GM12878 (cell line): ENCODE measurements at regions not wholly inside any gene's neighbourhood (a gene's known extent, or its start where the extent isn't known, plus 50 kb on each side); places are given as distances from the start of the nearest gene placed in this dataset.

Source experiments
- ATAC-seq: fragments of 200-7000 bp; cut with Tn5 transposase; 3 replicates; pipeline ENCODE4 v1.9.1; 2020; ENCODE audit warnings: mild to moderate bottlenecking, moderate library complexity
- BruUV-seq: library from RNA; stranded (reverse); fragments of 400-500 nt; replicated peaks from 2 replicates; lab custom pipeline; 2021; lab: Mats Ljungman, UMichigan
- CTCF ChIA-PET: fragments of 300-600 bp; sonication (Branson Sonifier 250); formaldehyde crosslinking; extraction: SDS; loops from one replicate; lab custom pipeline; 2021; ENCODE audit warnings: inconsistent platforms; lab: Yijun Ruan, JAX
- POLR2A ChIA-PET: fragments of 350-600 bp; formaldehyde crosslinking; extraction: SDS; loops from one replicate; lab custom pipeline; 2021; ENCODE audit warnings: inconsistent platforms; lab: Charles Lee
- RAD21 ChIA-PET: fragments of 300-600 bp; sonication (Branson Sonifier 250); formaldehyde crosslinking; loops from one replicate; lab custom pipeline; 2023; ENCODE audit warnings: antibody characterized with exemption; ENCODE audit not compliant: unreplicated experiment; lab: Charles Lee
- SMC1A ChIA-PET: fragments of 300-600 bp; sonication (Branson Sonifier 250); formaldehyde crosslinking; loops from one replicate; lab custom pipeline; 2023; ENCODE audit not compliant: unreplicated experiment, uncharacterized antibody; lab: Charles Lee
- DNase-seq: peaks from one replicate; pipeline ENCODE4 v3.0.0-alpha.2; 2011; ENCODE audit warnings: low read depth, low spot score
- FAIRE-seq: peaks from 3 replicates; lab custom pipeline; 2011; peaks lifted over from hg19 to GRCh38; lab: Jason Lieb, UNC
- H2AFZ ChIP-seq: 2 replicates; pipeline ENCODE4 v1.6.0; 2011; ENCODE audit warnings: low read depth, low read length, control low read depth; ENCODE audit not compliant: control insufficient read depth
- H3K27ac ChIP-seq: 2 replicates; pipeline ENCODE4 v1.5.1; 2011; ENCODE audit warnings: control low read depth; ENCODE audit not compliant: control insufficient read depth, insufficient read depth
- H3K27me3 ChIP-seq, 2 experiments: replicated peaks in 1 of 2; 2 replicates each; pipeline versions ENCODE4 v1.6.0 to v1.6.1; 2011; ENCODE audit warnings: low read length in 1 of 2; ENCODE audit not compliant: control insufficient read depth in 2 of 2, insufficient read depth in 2 of 2
- H3K36me3 ChIP-seq, 2 experiments: 2 replicates each; pipeline ENCODE4 v1.5.1; 2011; ENCODE audit warnings: low read length in 1 of 2; ENCODE audit not compliant: control insufficient read depth in 2 of 2, insufficient read depth in 2 of 2
- H3K4me1 ChIP-seq: 2 replicates; pipeline ENCODE4 v1.6.1; 2011; ENCODE audit warnings: mild to moderate bottlenecking, low read length, moderate library complexity, mixed read lengths; ENCODE audit not compliant: control insufficient read depth, insufficient read depth
- H3K4me2 ChIP-seq: 2 replicates; pipeline ENCODE4 v1.6.0; 2011; ENCODE audit warnings: control low read depth; ENCODE audit not compliant: control insufficient read depth, insufficient read depth
- H3K4me3 ChIP-seq: fragments of 200-600 bp; sonication (generic); 2 replicates; pipeline ENCODE4 v1.5.1; 2016
- H3K79me2 ChIP-seq: 2 replicates; pipeline ENCODE4 v1.6.0; 2011; ENCODE audit warnings: low read length; ENCODE audit not compliant: control insufficient read depth, insufficient read depth
- H3K9ac ChIP-seq: 2 replicates; pipeline ENCODE4 v1.8.0; 2011; ENCODE audit warnings: low read length, control low read depth, mixed read lengths; ENCODE audit not compliant: control insufficient read depth, insufficient read depth
- H3K9me3 ChIP-seq: replicated peaks from 3 replicates; pipeline ENCODE4 v1.5.1; 2011; ENCODE audit warnings: mild to moderate bottlenecking, low read length; ENCODE audit not compliant: control insufficient read depth, insufficient read depth
- H4K20me1 ChIP-seq: 2 replicates; pipeline ENCODE4 v1.6.0; 2011; ENCODE audit not compliant: control insufficient read depth, insufficient read depth
- BRCA1 ChIP-seq: IDR thresholded peaks from 2 replicates; pipeline ENCODE4 v1.6.1; 2011; ENCODE audit warnings: low read depth, low read length, improper control_type of control experiment
- E4F1 ChIP-seq: fragments of 450-650 bp; IDR thresholded peaks from 2 replicates; pipeline ENCODE4 v1.6.1; 2018; ENCODE audit warnings: borderline replicate concordance, mild to moderate bottlenecking; ENCODE audit not compliant: partially characterized antibody
- ELK1 ChIP-seq: IDR thresholded peaks from 2 replicates; pipeline ENCODE4 v1.6.1; 2012; ENCODE audit warnings: low read depth, low read length, improper control_type of control experiment
- HDAC2 ChIP-seq: fragments of 200-600 bp; sonication (generic); IDR thresholded peaks from 2 replicates; pipeline ENCODE4 v1.6.1; 2017
- JUNB ChIP-seq: IDR thresholded peaks from 2 replicates; pipeline ENCODE4 v1.6.1; 2016; ENCODE audit warnings: antibody characterized with exemption, mild to moderate bottlenecking
- NR2C2 ChIP-seq: IDR thresholded peaks from 2 replicates; pipeline ENCODE4 v1.6.1; 2011; ENCODE audit warnings: borderline replicate concordance, low read depth; ENCODE audit not compliant: control insufficient read depth, insufficient read length
- PAX5 ChIP-seq: IDR thresholded peaks from 2 replicates; pipeline ENCODE4 v1.6.1; 2011; ENCODE audit warnings: low read depth, low read length, borderline replicate concordance
- SKIL ChIP-seq: fragments of 450-650 bp; IDR thresholded peaks from 2 replicates; pipeline ENCODE4 v1.6.1; 2017; ENCODE audit warnings: mild to moderate bottlenecking, low read depth, inconsistent platforms; ENCODE audit not compliant: poor library complexity, severe bottlenecking
- SMAD5 ChIP-seq: IDR thresholded peaks from 2 replicates; pipeline ENCODE4 v1.6.1; 2016; ENCODE audit warnings: antibody characterized with exemption, low read depth
- YBX1 ChIP-seq: fragments of 450-650 bp; IDR thresholded peaks from 2 replicates; pipeline ENCODE4 v1.6.1; 2016; ENCODE audit warnings: antibody characterized with exemption
- ZNF384 ChIP-seq: IDR thresholded peaks from 2 replicates; pipeline ENCODE4 v1.6.1; 2012; ENCODE audit warnings: low read depth, mild to moderate bottlenecking, low read length, improper control_type of control experiment, borderline replicate concordance
- ZZZ3 ChIP-seq: IDR thresholded peaks from 2 replicates; pipeline ENCODE4 v1.6.1; 2011; ENCODE audit warnings: low read depth; ENCODE audit not compliant: control insufficient read depth, insufficient read length
- WGBS: methylation state at CpG from one replicate; pipeline ENCODE4 v1.1.6; 2016; ENCODE audit warnings: low lambda C conversion rate; ENCODE audit not compliant: insufficient replicate concordance, insufficient coverage; ENCODE audit errors: missing lambda C conversion rate; 5-methylcytosine and 5-hydroxymethylcytosine counted together
- in situ Hi-C: fragments of 300-500 bp; cut with MboI; formaldehyde crosslinking; loops from 9 replicates; pipeline ENCODE4 v1.14.3; 2018; ENCODE audit warnings: mixed read lengths
- intact Hi-C: fragments of 100-400 bp; cut with micrococcal nuclease; formaldehyde crosslinking; loops from one replicate; pipeline ENCODE4 v1.14.2; 2022; ENCODE audit not compliant: unreplicated experiment

- in situ Hi-C loops (no loop called here), intact Hi-C loops (no loop called here)
- peaks cover 0 to 2% of the 10 kb centered on the region in 2 experiments; a peak in 2 of 4 replicates for H3K27me3 ChIP-seq
- no peaks in the 10 kb centered on the region for H3K36me3 ChIP-seq
- H3K9me3 ChIP-seq, result no peaks in the 10 kb centered on the region
- H3K4me1 ChIP-seq, result no peaks in the 10 kb centered on the region
- ChIA-PET CTCF (interaction anchor here (0.8 to 6.1 kb wide), 11 partner anchors 9 to 153 kb away, joined by 3 to 43 read pairs (median 6); no protein-coding TSS in a partner anchor), SMC1A (interaction anchor here (1.3 to 4.0 kb wide), 2 partner anchors 15 to 20 kb away, joined by 4 to 22 read pairs; no protein-coding TSS in a partner anchor), RAD21 (interaction anchor here (1.8 to 1.9 kb wide), 2 partner anchors 15 to 20 kb away, joined by 6 to 10 read pairs; no protein-coding TSS in a partner anchor), POLR2A (interaction anchor here (0.6 kb wide), 1 partner anchor 9 kb away, joined by 4 read pairs; no protein-coding TSS in a partner anchor)
- H4K20me1 ChIP-seq, result no peaks in the 10 kb centered on the region
- H3K4me3 ChIP-seq, result no peak overlapping the region
- no peaks in the 10 kb centered on the region for H3K79me2 ChIP-seq
- no peak for FAIRE-seq
- no peak overlapping the region for H3K9ac ChIP-seq
- no peak overlapping the region for H3K4me2 ChIP-seq
- TF ChIP-seq PAX5, result no peak
- no peak for TF ChIP-seq YBX1
- TF ChIP-seq E4F1, result no peak
- no peak for TF ChIP-seq BRCA1
- no peak for TF ChIP-seq ZZZ3
- no peak for TF ChIP-seq JUNB
- no peak for TF ChIP-seq HDAC2
- no peak for TF ChIP-seq NR2C2
- TF ChIP-seq ELK1, result no peak
- no peak for TF ChIP-seq SMAD5
- no peak for TF ChIP-seq SKIL
- TF ChIP-seq ZNF384, result no peak
- no TSS peak for BruUV-seq
- no peak for DNase-seq
- no peak overlapping the region for H2AFZ ChIP-seq
- H3K27ac ChIP-seq, result no peak overlapping the region
- no peak for ATAC-seq
- 15% methylated on average over 3 of the region's 3 CpGs for WGBS
Measured at GRCh38 chr14:106509807-106510206, 983.4 kb downstream of the TMEM121 start.
